BLaER1 (cell line): ENCODE measurements at regions not wholly inside any gene's neighbourhood (a gene's known extent, or its start where the extent isn't known, plus 50 kb on each side); places are given as distances from the start of the nearest gene placed in this dataset.
"Not testable (repeated sequence)": the region's sequence is repeated elsewhere in the genome, so short reads cannot be mapped to it uniquely, and the experiment has no call there.

Source experiments
- H3K27ac ChIP-seq: shearing (Covaris generic); formaldehyde crosslinking; 2 replicates; pipeline ENCODE4 v1.8.1; 2022
- H3K27me3 ChIP-seq: shearing (Covaris generic); formaldehyde crosslinking; 2 replicates; pipeline ENCODE4 v1.8.1; 2022
- H3K36me3 ChIP-seq: shearing (Covaris generic); formaldehyde crosslinking; 2 replicates; pipeline ENCODE4 v1.8.1; 2022
- H3K4me1 ChIP-seq: shearing (Covaris generic); formaldehyde crosslinking; 2 replicates; pipeline ENCODE4 v1.8.1; 2022
- H3K4me2 ChIP-seq: shearing (Covaris generic); formaldehyde crosslinking; 2 replicates; pipeline ENCODE4 v1.8.1; 2022
- H3K4me3 ChIP-seq: shearing (Covaris generic); formaldehyde crosslinking; 2 replicates; pipeline ENCODE4 v1.8.1; 2022
- H3K9ac ChIP-seq: shearing (Covaris generic); formaldehyde crosslinking; 2 replicates; pipeline ENCODE4 v1.8.1; 2022
- H3K9me3 ChIP-seq: shearing (Covaris generic); formaldehyde crosslinking; 2 replicates; pipeline ENCODE4 v1.8.1; 2022
- H4K20me1 ChIP-seq: shearing (Covaris generic); formaldehyde crosslinking; 2 replicates; pipeline ENCODE4 v1.8.1; 2022
- Cebpa-rat ChIP-seq: shearing (Covaris generic); IDR thresholded peaks from 2 replicates; pipeline ENCODE4 v1.8.1; 2022

DNA sequence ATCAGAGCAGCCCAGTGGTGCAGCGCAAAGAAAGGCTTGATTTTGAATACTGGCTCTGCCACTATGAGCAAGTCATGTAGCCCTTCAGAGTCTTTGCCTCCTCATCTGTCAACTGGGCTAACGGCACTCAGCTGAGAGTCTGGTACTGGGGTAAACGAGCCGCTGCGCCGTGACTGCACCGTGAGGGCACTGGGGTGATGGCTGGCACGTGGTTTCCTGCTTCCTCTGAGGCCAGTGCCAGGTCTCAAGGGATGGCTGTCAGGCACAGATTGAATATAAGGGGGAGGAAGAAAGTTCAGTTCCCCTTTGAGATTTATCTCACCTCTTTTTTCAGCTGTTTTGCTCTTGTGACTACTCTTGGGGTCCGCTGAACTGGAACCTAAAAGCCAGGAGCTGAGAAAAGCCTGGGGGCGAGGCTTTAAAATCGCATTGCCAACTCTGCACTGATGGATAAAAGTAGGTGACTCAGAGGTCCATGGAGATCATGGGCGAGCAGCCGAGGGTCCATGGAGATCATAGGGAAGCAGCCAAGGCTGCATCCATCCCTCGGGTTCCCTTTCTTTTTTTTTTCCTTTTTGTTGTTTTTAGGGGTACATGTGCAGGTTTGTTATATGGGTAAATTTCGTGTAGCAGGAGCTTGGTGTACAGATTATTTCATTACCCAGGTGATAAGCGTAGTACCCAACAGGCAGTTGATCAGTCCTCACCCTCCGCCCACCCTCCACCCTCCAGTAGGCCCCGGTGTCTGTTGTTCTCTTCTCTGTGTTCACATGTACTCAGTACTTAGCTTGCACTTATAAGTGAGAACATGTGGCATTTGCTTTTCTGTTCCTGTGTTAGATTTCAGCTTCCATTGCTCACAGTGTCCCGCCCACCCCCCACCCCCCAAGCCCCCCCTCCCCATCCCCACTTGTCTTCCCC is 114.3 kb downstream of the SPP2 start:
- Histone ChIP-seq H3K4me3 (peak overlapping the region; percentile 66), H3K4me1 (peaks cover 81% of the 10 kb centered on the region), H3K36me3 (no peaks in the 10 kb centered on the region), H3K4me2 (peak overlapping the region; percentile 92), H4K20me1 (no peaks in the 10 kb centered on the region), H3K27ac (peak overlapping the region; percentile 86), H3K27me3 (no peaks in the 10 kb centered on the region), H3K9ac (peak overlapping the region; percentile 90), H3K9me3 (peaks cover 4% of the 10 kb centered on the region; the same call in 1 of the 2 replicates)
- TF ChIP-seq Cebpa-rat: no peak

GRCh38 chr2:234163510-234164045 is 113.1 kb downstream of the SPP2 start:
- H3K9me3 ChIP-seq: peaks cover 11% of the 10 kb centered on the region; the same call in 1 of the 2 replicates
- peak overlapping the region; percentile 66 for H3K4me3 ChIP-seq
- H3K4me2 ChIP-seq: peak overlapping the region; percentile 92
- no peaks in the 10 kb centered on the region for H4K20me1 ChIP-seq
- no peaks in the 10 kb centered on the region for H3K27me3 ChIP-seq
- peak overlapping the region; percentile 86 for H3K27ac ChIP-seq
- TF ChIP-seq Cebpa-rat: no peak
- H3K9ac ChIP-seq: peak overlapping the region; percentile 90
- H3K36me3 ChIP-seq: no peaks in the 10 kb centered on the region
- H3K4me1 ChIP-seq: peaks cover 81% of the 10 kb centered on the region

DNA sequence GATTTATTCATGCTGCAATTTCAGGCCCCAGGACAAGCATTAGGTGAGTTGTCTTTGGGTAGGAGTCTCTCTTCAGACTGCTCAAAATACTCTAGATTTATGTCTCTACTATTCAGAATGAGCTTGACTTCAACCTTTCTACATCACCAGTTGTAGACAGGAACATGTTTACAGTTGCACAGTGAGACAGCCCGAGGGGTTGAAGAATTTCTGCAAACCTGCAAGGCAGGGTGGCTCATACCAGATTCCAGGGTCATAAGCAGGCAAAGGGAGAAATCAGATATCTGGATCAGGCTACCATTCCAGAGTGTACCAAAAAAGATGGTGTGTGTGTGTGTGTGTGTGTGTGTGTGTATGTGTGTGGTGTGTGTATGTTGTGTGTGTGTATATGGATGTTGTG is 112.4 kb downstream of the SPP2 start:
- H3K27ac ChIP-seq: peak overlapping the region; percentile 86

DNA sequence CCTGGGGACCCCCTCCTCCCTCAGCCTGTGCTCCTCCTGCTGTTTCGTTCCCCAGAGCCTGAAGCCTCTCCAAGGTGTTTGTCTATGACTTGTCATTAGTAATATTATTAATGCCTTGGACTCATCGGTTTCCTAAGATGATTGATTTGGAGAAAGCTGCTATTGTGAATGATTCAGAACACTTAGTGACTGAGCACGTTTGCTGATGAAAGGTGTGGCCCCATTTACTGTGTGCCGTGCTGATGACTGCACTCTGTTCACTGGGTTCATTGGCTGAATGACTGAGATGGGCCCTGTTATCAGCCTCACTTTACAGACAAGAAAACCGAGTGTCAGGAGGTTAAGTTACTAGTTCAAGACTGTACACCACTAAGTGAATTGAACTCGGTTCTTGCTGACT is 111.4 kb downstream of the SPP2 start:
- H3K27me3 ChIP-seq: no peaks in the 10 kb centered on the region

More for the DNA sequence above, 112.4 kb downstream of the SPP2 start:
- Histone ChIP-seq H3K9ac (peak overlapping the region; percentile 90), H3K4me2 (peak overlapping the region; percentile 92), H3K27me3 (no peaks in the 10 kb centered on the region), H4K20me1 (no peaks in the 10 kb centered on the region), H3K36me3 (no peaks in the 10 kb centered on the region), H3K9me3 (peaks cover 11% of the 10 kb centered on the region; the same call in 1 of the 2 replicates), H3K4me1 (peaks cover 81% of the 10 kb centered on the region), H3K4me3 (peak overlapping the region; percentile 66)
- no peak for TF ChIP-seq Cebpa-rat

DNA sequence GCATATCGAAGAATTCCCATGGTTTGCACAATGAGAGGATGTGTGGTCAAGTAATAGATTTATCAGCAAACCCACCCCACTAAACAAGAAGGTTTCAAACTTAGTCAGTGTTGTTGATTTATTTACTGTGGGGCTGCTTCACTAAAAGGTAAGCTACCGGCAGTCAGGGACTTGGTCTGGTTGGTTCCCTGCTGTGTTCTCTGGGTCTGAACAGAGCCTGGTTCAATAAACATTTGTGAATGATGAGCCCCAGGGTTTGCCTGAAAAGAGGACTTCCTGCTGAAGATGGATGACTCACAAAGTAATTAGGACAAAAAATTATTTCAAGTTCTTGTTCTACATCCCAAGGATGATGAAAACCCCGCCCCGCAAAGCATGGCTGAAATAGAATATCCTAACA is 108.3 kb downstream of the SPP2 start:
- Histone ChIP-seq H3K9me3 (peaks cover 33% of the 10 kb centered on the region), H4K20me1 (no peaks in the 10 kb centered on the region), H3K4me3 (no peak overlapping the region), H3K27ac (peak overlapping the region; percentile 8; the same call in 1 of the 2 replicates), H3K4me2 (peak overlapping the region; percentile 32), H3K4me1 (peaks cover 62% of the 10 kb centered on the region), H3K36me3 (peaks cover 9% of the 10 kb centered on the region), H3K9ac (no peak overlapping the region), H3K27me3 (no peaks in the 10 kb centered on the region)
- TF ChIP-seq Cebpa-rat: no peak

More for the DNA sequence above, 111.4 kb downstream of the SPP2 start:
- peak overlapping the region; percentile 86 for H3K27ac ChIP-seq
- H3K4me2 ChIP-seq: peak overlapping the region; percentile 92
- peak overlapping the region; percentile 90 for H3K9ac ChIP-seq
- H3K4me1 ChIP-seq: peaks cover 74% of the 10 kb centered on the region
- H4K20me1 ChIP-seq: no peaks in the 10 kb centered on the region
- H3K9me3 ChIP-seq: peaks cover 11% of the 10 kb centered on the region; the same call in 1 of the 2 replicates
- TF ChIP-seq Cebpa-rat: no peak
- peak overlapping the region; percentile 66 for H3K4me3 ChIP-seq
- no peaks in the 10 kb centered on the region for H3K36me3 ChIP-seq

GRCh38 chr2:234157817-234158588 is 107.5 kb downstream of the SPP2 start:
- no peak overlapping the region for H3K9ac ChIP-seq
- H3K9me3 ChIP-seq: peaks cover 42% of the 10 kb centered on the region
- peaks cover 63% of the 10 kb centered on the region for H3K4me1 ChIP-seq
- no peak overlapping the region for H3K4me3 ChIP-seq
- peak overlapping the region; percentile 32 for H3K4me2 ChIP-seq
- no peaks in the 10 kb centered on the region for H3K27me3 ChIP-seq
- H4K20me1 ChIP-seq: no peaks in the 10 kb centered on the region
- TF ChIP-seq Cebpa-rat: no peak
- no peak overlapping the region for H3K27ac ChIP-seq
- peaks cover 9% of the 10 kb centered on the region for H3K36me3 ChIP-seq

DNA sequence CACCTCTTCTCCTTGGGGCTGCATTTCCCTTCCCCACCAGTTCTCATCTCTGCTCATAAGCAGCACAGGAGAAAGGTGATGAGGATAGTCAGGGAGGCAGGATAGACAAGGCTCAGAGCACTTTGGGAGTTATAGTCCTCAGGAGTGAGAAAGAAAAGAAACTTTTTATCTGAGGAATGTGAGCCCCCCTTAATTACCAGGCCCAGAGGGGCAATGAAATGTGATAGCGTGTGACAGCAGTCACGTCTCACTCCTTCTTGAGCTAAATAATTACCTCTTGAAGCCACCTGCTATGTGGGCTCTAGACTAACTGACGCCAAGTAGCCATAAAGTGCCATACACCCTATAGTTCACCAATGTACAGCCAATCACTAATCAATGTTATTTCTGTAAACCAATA is 105.8 kb downstream of the SPP2 start:
- Histone ChIP-seq H3K4me2 (peak overlapping the region; percentile 0; the same call in 1 of the 2 replicates), H3K27me3 (no peaks in the 10 kb centered on the region), H3K9me3 (peaks cover 56% of the 10 kb centered on the region), H3K27ac (no peak overlapping the region), H3K4me3 (no peak overlapping the region), H3K9ac (no peak overlapping the region), H3K36me3 (peaks cover 21% of the 10 kb centered on the region), H3K4me1 (peaks cover 69% of the 10 kb centered on the region), H4K20me1 (no peaks in the 10 kb centered on the region)
- no peak for TF ChIP-seq Cebpa-rat

- H3K9me3 ChIP-seq: peaks cover 45% of the 10 kb centered on the region
- H3K27ac ChIP-seq: peak overlapping the region; percentile 57; the same call in 1 of the 2 replicates
- H4K20me1 ChIP-seq, H3K4me2 ChIP-seq, H3K27me3 ChIP-seq, H3K9ac ChIP-seq: not testable (repeated sequence)
- H3K4me3 ChIP-seq: peak overlapping the region; percentile 31; the same call in 1 of the 2 replicates
- H3K36me3 ChIP-seq: peaks cover 21% of the 10 kb centered on the region
- H3K4me1 ChIP-seq: peaks cover 70% of the 10 kb centered on the region
These were observed 102.3 kb downstream of the SPP2 start for GRCh38 chr2:234152835-234153234.

- Histone ChIP-seq H3K4me1 (peaks cover 100% of the 10 kb centered on the region), H3K9me3 (peaks cover 39% of the 10 kb centered on the region), H4K20me1 (no peaks in the 10 kb centered on the region), H3K4me2 (peak overlapping the region; percentile 97), H3K4me3 (peak overlapping the region; percentile 58), H3K9ac (peak overlapping the region; percentile 85), H3K36me3 (peaks cover 39% of the 10 kb centered on the region), H3K27ac (peak overlapping the region; percentile 97), H3K27me3 (no peaks in the 10 kb centered on the region)
- TF ChIP-seq Cebpa-rat: no peak
These were observed 96.9 kb downstream of the SPP2 start for GRCh38 chr2:234147335-234147861.
